Lung microvascular endothelial cell (primary cell): ENCODE measurements at regions not wholly inside any gene's neighbourhood (a gene's known extent, or its start where the extent isn't known, plus 50 kb on each side); places are given as distances from the start of the nearest gene placed in this dataset.

ENCODE experiments used
- DNase-seq, 2 donors: peaks; one replicate each; pipeline versions ENCODE4 v3.0.0 to v3.0.0-alpha.2; 2010; ENCODE audit warnings: low read depth in 2 of 2

DNA sequence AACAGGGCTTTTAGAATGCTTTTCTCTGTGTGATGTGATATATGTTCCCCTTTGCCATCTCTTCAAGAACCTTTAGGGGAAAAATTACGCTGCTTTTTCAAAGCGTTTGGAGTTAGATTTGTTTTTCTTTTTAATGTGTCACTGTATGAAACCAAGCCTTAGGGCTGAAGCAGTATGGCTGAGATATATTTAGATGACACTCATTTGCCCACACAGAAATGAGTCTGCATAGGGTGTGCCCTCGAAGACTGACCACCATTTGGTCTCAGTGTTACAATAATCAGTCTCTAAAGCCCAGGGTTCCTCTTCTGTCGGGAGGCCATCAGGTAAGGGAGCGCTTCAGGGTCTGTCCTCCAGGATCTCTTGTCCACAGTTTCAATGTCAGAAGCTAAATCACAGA is 213.0 kb upstream of the NCAM1 start:
- no peak for DNase-seq

- DNase-seq: no peak
Observed at GRCh38 chr11:112748713-112749543, 212.3 kb upstream of the NCAM1 start.

DNA sequence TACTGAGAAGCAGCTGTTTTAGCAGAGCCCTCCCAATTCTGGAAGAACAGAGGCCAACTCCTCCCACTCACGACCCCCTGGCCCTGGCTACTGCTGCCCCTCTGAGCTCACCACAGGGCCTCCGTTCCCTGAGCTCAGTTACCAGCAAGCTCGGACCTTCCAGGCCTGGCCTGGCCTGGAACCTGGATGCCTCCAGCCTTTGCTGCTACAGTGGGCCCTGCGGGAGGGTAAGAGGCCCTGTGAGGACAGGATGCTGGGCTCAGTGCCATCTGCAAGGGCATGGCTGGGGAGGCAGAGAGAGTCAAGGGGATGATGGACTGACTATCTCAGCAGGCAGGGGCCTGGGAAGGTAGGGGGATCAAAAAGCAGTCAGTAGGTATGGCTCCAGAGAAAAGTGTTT is 209.9 kb upstream of the NCAM1 start:
- DNase-seq: no peak

DNA sequence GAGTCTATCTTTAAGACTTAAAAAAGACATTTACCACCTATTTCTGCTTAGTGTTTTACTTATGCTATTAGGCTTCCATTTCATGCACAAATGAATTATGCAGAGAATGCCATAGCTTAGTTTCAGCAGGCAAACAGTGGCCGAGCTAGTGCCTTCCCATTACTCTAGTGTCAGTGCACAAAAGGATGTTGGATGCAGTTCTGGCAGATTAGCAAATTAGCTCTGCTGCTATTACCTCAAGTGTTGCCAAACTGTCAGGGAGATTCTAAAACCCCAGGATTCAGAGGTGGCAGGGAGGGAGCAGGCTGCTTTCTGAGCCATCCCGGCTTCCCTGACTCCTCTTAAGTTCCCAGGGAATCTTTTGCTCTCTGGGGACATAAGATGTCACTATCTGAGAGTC is 209.4 kb upstream of the NCAM1 start:
- DNase-seq: no peak

- no peak for DNase-seq
Observed at GRCh38 chr11:112752563-112752962, 208.7 kb upstream of the NCAM1 start.

- DNase-seq: no peak
Observed at GRCh38 chr11:112753706-112754105, 207.5 kb upstream of the NCAM1 start.

DNA sequence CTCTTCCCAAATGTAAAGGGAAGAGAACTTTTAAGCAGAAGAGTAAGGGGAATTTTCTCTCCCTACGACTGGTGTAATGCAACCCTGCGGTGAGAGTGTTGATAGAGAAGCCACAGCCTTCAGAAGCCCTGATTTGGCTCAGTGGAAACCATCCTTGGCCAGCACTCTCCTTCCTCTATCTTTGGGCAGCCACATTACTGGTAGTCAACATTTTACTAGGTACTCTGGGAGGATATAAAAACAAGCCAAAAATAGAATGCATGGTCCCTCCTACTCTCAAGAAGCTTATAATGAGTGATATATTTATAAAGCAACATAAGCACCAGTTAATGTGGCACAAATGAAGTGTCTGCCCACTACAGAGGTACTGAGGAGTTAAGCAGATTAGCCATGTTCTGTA is 201.8 kb upstream of the NCAM1 start:
- no peak for DNase-seq

DNA sequence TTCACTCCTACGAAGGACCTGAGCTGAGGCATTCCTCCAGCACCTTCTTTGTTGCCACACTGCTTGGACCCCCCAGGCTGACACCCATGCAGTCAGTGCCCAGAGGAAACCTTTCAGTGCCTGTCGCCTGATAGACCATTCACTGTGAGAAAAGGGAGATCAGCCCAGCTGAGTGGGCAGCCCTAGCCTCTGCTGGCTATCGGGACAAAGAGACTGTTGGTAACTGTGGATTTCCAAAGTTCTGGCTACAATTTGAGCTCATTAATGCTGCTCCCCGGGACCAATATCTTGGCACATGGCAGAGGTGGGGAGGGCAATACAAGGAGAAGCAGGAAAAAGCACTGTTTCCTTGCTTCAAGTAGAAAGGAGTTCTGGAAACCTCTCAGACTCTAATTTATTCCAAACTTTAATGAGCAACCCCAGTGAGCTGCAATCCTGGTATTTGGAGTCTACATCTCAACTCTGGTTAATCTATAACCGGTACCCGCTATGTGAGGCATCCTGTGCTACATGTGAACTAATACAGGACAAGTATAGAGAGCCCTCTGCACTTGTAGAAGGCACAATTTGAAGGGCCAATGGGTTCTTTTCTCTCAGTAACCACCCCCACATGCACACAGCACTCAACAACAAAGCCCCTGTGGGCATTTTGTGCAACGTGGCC is 200.7 kb upstream of the NCAM1 start:
- no peak for DNase-seq

GRCh38 chr11:112761911-112762706 is 199.1 kb upstream of the NCAM1 start:
- no peak for DNase-seq

GRCh38 chr11:112762707-112763090 is 198.5 kb upstream of the NCAM1 start:
- DNase-seq: no peak

- DNase-seq: no peak
Observed at GRCh38 chr11:112765337-112765736, 195.9 kb upstream of the NCAM1 start.

DNA sequence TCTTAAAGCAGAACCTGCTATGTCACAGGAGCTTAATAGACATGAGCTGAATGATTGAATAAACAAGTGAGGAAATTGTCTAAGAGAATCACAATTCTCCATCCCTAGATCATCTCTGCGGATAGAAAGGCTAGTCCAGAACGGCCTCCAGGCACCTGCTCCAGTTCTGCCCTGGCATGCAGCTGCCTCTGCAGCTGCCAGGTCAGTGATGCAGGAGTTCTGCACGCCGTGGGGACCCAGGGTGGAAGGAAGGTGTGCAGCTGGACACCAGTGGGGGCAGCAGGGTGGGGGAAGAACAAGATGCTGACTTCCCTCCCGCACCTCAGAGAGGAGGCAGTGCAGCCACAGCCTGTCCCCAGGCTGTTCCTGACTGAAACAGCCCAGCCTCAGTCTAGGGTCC is 192.1 kb upstream of the NCAM1 start:
- DNase-seq: no peak

DNA sequence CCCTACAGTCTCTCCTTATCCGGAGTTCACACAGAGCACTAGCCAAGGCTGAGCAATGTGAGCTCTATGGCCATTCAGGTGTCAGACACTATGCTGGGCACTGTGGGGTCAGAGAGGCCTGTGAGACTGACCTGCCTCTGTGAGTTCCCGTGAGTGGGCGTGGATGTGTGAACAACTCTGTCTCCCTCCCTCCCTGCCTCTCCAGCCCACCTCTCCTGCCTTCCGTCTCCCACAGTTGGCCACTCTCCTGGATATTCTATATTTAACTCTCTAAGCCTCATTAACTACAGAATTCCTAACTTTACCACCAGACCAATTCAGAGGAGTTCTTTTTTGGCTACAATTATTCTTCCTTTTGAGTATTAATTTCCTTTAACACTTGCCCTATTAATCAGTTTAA is 191.6 kb upstream of the NCAM1 start:
- no peak for DNase-seq

GRCh38 chr11:112770033-112770432 is 191.2 kb upstream of the NCAM1 start:
- no peak for DNase-seq

DNA sequence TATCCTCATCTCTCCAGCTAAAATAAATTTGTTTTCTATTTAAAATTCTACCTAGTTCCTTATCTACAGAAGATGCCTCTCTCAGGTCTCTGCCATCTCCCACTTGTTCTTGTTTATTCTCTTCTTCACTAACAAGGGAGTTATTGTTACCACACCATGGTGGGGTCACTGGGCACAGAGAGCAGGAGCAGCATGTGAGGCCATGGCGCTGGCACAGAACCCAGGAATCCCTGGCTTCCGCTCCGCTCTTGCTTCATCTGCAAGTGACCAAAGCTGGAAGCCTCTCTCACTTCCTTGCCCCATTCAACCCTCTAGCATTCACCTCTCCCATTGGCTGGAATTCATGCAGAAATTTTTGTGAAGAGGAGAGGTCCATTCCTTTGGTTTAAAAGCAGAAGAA is 190.7 kb upstream of the NCAM1 start:
- DNase-seq: no peak

DNA sequence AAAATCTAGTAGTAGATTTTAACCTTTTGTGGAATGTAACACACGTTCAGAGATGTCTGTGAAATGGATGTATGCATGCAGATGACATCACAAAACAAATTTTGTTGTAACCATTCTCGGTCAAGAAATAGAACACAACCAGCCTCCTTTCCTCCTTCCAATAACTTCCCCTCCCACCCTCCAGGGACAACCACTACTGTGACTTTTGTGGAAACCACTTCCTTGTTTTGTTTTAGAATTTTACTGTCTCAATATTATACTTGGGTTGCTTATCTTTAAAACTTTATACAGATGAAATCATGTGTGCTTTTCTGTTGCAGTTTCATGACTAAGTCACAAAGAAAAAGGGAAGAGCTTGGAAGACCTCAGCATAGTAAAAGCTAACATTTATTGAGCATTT is 189.4 kb upstream of the NCAM1 start:
- DNase-seq: no peak

GRCh38 chr11:112773264-112773663 is 188.0 kb upstream of the NCAM1 start:
- DNase-seq: no peak

GRCh38 chr11:112776834-112777233 is 184.4 kb upstream of the NCAM1 start:
- DNase-seq: no peak

DNA sequence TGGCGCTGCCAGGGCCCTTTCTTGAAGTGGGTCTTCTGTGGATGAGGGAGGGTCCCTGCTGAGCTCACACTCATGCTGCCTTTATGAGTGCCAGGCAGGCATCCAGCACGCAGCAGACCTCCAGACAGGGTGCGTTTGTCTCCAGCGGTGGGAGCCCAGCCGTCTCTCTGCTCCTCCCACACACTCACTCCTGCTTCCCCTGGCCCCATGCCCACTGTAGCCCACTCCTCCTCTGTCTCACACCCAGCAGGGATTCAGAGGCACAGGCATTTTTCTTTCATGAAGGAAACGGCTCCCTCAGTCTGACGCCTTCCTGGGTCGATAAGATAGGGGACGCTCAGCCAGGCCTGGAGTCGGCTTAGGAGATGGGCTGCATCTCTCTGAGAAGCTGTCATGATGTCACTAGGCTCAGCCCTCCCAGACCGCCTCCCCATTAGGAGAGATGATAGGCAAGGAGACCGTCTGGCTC is 183.9 kb upstream of the NCAM1 start:
- DNase-seq: no peak

DNA sequence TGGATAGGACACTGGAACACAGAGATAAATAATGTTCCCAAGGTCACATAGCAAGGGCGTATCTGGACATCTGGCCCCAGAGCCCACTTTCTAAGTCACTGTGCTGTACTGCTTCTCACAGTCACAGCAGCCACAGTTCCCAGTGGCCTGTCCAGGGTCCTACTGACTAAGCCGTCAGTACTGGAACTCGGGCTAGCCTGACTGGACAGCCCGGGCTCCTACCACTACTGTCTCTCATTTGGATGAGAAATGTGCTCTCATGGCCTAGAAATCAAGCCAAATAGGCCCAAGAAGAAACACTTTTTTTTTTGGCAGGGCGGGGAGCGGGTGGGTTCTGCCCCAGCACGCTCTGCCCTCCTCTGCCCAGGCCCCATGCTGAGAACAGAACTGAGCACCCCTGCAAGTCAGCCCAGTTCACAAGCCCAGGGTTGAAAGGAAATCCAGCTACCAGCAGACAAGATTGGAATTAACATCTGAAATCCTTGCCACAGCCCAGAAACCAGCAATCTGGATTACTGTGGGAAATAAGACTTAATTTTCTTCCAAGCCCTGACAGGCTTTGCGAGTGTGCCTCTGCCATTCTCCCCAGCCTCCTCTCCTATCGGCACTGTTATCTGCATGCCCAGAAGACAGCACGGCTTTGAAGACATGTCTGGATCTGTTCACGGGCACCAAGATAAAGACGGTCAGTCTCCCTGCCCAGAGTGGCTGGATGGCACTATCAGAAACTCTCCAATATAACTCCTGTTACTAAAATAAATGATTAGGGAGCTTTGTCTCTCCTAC is 182.9 kb upstream of the NCAM1 start:
- no peak for DNase-seq

DNA sequence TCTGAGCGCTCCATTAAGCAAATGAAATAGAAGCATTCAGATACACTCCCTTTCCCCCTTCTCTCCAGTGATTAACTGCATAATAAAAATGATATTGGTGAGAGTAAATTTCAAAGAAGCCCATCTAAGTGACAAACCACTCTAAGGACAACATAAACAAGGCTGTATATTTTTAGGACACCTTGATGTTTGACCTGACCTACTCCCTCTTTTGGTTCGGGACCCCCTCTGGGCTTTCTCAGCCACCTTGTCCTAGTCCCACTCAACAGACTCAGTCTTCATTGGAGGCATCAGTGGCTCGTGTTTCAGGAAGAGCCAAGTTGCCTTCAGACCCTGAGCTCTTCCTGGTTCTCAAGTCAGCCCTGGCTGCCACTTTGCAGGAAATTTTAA is 182.3 kb upstream of the NCAM1 start:
- no peak for DNase-seq
